ENCODE measurements at regions not wholly inside any gene's neighbourhood (a gene's known extent, or its start where the extent isn't known, plus 50 kb on each side); places are given as distances from the start of the nearest gene placed in this dataset.

DNA sequence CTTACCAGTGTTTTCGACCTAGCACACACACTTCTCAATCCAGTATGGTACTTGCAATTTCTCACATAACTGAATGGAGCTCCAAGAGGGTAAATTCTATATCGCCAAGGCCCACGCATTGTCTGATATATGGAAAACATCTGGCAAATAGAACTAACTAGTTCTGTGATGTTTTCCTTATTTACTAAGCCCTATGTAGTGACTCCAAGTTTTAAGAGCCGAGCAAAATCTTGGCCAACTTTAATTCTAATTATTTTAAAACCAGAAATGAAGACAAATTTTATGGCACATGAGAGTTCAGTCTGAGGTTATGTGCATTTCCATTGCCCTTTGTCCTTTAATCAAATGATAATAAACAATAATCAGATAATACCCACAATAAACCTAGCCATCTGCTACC lies 1119.7 kb upstream of the CNTNAP5 start:
- H3K27me3 ChIP-seq (replicated peaks; ENCODE audit: control insufficient read depth, insufficient read depth, low read length), result no peaks in the 10 kb centered on the region
- H3K4me3 ChIP-seq (ENCODE audit: low read length), result no peak overlapping the region

DNA sequence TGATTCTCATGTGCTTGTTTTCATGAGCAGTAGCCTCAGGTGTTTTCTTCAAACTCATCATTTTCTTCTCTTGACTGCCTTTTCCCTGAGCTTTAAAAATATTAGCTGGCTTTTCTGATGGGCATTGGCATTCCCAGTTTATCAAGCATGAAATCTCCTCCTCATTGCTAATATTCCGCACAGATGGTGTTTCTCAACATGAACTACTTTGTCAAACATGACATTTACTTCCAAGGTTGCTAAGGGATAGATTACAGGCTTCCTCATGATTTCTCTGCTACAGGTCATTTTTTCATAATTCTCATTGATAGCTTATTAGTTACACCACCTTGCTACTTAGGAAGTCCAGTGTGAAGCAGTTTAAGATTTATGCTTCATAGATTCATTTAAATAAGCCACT lies 1116.9 kb upstream of the CNTNAP5 start:
- no peaks in the 10 kb centered on the region for H3K4me1 ChIP-seq (ENCODE audit: control insufficient read depth, insufficient read depth, low read length)
- H3K9me3 ChIP-seq (ENCODE audit: control insufficient read depth, low read length), result no peaks in the 10 kb centered on the region
- H3K36me3 ChIP-seq (ENCODE audit: control insufficient read depth, insufficient read depth, low read length, severe bottlenecking), result no peaks in the 10 kb centered on the region
- H3K4me3 ChIP-seq (ENCODE audit: low read length), result no peak overlapping the region
- no peak overlapping the region for H3K9ac ChIP-seq (ENCODE audit: low read length)
- DNase-seq (ENCODE audit: low read depth), result no peak
- H3K27me3 ChIP-seq (replicated peaks; ENCODE audit: control insufficient read depth, insufficient read depth, low read length), result no peaks in the 10 kb centered on the region

More for the DNA sequence above, 1119.7 kb upstream of the CNTNAP5 start:
- no peak for DNase-seq (ENCODE audit: low read depth)
- no peaks in the 10 kb centered on the region for H3K36me3 ChIP-seq (ENCODE audit: control insufficient read depth, insufficient read depth, low read length, severe bottlenecking)
- H3K9me3 ChIP-seq (ENCODE audit: control insufficient read depth, low read length), result no peaks in the 10 kb centered on the region
- no peaks in the 10 kb centered on the region for H3K4me1 ChIP-seq (ENCODE audit: control insufficient read depth, insufficient read depth, low read length)
- H3K9ac ChIP-seq (ENCODE audit: low read length), result no peak overlapping the region

DNA sequence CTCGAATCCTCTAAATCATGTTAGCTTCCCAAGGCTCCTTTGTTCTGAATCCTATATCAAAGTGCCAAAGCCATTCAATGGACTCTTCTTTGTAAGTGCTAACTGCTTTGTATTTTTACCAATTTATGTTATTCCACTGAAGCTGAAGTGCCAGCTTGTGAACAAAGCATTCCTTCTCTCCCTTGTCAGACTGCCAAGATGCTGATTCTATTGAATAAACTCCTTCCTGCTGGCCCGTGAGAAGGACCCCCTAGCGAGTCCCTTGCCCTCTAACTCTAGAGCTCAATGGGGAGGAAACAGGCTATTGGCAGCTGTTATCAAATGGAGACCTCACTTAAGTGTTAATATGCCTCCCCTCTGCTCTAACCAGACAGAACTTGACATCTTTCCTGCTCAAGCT lies 1097.9 kb upstream of the CNTNAP5 start:
- Histone ChIP-seq H3K4me3 (ENCODE audit: low read length) (no peak overlapping the region), H3K9ac (ENCODE audit: low read length) (no peak overlapping the region), H3K4me1 (ENCODE audit: control insufficient read depth, insufficient read depth, low read length) (no peaks in the 10 kb centered on the region), H3K9me3 (ENCODE audit: control insufficient read depth, low read length) (peaks cover 14% of the 10 kb centered on the region), H3K27me3 (replicated peaks; ENCODE audit: control insufficient read depth, insufficient read depth, low read length) (no peaks in the 10 kb centered on the region), H3K36me3 (ENCODE audit: control insufficient read depth, insufficient read depth, low read length, severe bottlenecking) (no peaks in the 10 kb centered on the region)
- DNase-seq (ENCODE audit: low read depth), result no peak

DNA sequence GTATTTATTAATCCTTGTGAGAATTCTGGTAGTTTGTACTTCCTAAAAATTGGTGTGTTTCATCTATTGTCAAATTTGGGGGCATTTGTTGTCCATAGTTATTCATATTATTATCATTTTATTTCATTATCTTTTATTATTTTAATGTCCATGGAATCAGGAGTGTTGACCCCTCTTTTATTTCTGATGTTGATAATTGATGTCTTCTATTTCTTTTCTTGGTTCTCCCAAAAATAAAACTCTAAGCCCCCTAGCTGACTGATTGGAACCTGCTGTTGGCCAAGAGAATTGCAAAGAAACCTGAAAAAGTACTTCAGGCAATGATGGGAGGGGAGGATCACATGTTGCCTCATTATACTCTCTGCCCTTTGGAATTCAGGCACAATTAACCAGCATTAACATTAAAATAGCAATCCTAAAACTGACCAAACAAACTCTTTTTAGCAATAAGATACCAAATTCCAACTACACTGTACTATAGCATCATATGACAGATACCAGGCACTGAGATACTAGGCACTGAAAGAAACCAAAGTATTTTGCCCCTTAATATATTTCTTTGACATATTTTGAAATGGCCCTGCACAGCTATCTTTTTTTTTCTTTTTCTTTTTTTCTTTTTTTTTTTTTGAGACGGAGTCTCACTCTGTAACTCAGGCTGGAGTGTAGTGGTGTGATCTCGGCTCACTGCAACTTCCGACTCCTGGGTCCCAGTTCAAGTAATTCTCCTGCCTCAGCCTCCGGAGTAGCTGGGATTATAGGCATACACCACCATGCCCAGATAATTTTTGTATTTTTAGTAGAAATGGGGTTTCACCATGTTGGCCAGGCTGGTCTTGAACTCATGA lies 1097.2 kb upstream of the CNTNAP5 start:
- Histone ChIP-seq H3K4me3 (ENCODE audit: low read length) (no peak overlapping the region), H3K27me3 (replicated peaks; ENCODE audit: control insufficient read depth, insufficient read depth, low read length) (no peaks in the 10 kb centered on the region), H3K4me1 (ENCODE audit: control insufficient read depth, insufficient read depth, low read length) (no peaks in the 10 kb centered on the region), H3K36me3 (ENCODE audit: control insufficient read depth, insufficient read depth, low read length, severe bottlenecking) (no peaks in the 10 kb centered on the region), H3K9me3 (ENCODE audit: control insufficient read depth, low read length) (peaks cover 14% of the 10 kb centered on the region), H3K9ac (ENCODE audit: low read length) (no peak overlapping the region)
- no peak for DNase-seq (ENCODE audit: low read depth)

DNA sequence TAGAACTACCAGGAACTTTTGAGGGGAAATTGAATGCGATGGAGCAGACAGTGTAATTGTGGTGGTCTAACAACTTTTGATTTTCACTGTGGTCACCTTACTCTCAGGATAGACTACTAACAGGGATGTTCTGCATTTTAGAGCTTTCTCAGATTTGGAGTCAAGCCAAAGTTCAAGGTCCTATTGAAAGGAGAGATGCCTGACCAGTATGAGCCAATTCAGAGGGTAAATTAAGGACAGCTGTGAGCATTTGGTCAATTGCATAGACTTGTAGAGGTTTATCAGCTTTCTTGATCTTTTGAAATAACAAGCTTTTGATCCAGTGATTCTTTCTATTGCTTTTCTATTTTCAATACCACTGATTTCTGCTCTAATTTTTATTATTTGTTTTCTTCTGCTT lies 1095.7 kb upstream of the CNTNAP5 start:
- DNase-seq (ENCODE audit: low read depth), result no peak
- Histone ChIP-seq H3K4me1 (ENCODE audit: control insufficient read depth, insufficient read depth, low read length) (no peaks in the 10 kb centered on the region), H3K27me3 (replicated peaks; ENCODE audit: control insufficient read depth, insufficient read depth, low read length) (no peaks in the 10 kb centered on the region), H3K4me3 (ENCODE audit: low read length) (no peak overlapping the region), H3K9ac (ENCODE audit: low read length) (no peak overlapping the region), H3K9me3 (ENCODE audit: control insufficient read depth, low read length) (peaks cover 12% of the 10 kb centered on the region), H3K36me3 (ENCODE audit: control insufficient read depth, insufficient read depth, low read length, severe bottlenecking) (no peaks in the 10 kb centered on the region)

DNA sequence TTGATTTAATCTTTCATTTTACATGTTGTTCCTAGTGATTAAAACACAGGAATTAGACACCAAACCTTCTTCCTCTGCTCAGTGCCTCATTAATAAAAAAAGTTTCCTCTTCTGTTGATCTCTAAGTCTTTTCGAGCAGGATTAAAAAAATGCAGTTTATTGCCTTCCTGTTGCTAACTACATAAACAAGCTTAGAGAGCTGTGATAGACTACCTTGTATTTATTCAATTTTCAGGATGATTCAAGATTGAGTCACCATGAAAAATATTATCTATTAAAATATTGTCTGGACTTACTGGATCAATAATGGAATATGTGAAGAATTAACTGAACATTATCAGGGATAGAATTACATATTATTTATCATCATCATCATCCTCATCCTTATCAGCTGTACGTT lies 1089.6 kb upstream of the CNTNAP5 start:
- Histone ChIP-seq H3K9me3 (ENCODE audit: control insufficient read depth, low read length) (no peaks in the 10 kb centered on the region), H3K36me3 (ENCODE audit: control insufficient read depth, insufficient read depth, low read length, severe bottlenecking) (no peaks in the 10 kb centered on the region), H3K4me3 (ENCODE audit: low read length) (no peak overlapping the region), H3K9ac (ENCODE audit: low read length) (no peak overlapping the region), H3K4me1 (ENCODE audit: control insufficient read depth, insufficient read depth, low read length) (no peaks in the 10 kb centered on the region), H3K27me3 (replicated peaks; ENCODE audit: control insufficient read depth, insufficient read depth, low read length) (no peaks in the 10 kb centered on the region)
- DNase-seq (ENCODE audit: low read depth), result no peak

DNA sequence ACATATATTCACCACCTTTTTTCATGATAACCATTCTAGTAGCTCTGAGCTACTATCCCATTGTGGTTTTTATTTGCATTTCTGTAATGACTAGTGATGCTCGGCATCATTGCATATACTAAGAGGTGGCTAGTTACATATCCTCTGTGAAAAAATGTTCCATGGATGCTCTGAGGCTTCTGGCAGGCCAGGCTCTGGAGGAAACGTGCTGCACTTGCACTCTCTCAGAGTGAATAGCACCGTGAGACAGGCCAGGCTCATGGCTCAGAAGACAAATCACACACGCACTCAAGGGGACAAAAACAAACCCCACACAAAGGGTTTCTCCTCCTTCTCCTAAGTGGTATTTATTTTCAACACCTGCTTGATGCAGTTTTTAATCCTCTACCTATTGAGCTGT lies 1085.3 kb upstream of the CNTNAP5 start:
- no peak for DNase-seq (ENCODE audit: low read depth)
- no peak overlapping the region for H3K9ac ChIP-seq (ENCODE audit: low read length)

DNA sequence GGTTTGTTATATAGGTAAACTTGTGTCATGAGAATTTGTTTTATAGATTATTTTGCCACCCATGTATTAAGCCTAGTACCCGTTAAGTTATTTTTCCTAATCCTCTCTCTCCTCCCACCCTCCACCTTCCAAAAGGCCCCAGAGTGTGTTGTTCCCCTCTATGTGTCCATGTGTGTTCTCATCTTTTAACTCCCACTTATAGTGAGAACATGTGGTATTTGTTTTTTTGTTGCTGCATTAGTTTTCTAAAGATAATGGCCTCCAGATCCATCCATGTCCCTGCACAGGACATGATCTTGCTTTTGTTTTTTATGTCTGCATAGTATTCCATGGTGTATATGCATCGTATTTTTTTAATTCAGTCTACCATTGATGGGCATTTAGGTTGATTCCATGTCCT lies 1075.6 kb upstream of the CNTNAP5 start:
- Histone ChIP-seq H3K4me1 (ENCODE audit: control insufficient read depth, insufficient read depth, low read length) (no peaks in the 10 kb centered on the region), H3K9ac (ENCODE audit: low read length) (no peak overlapping the region), H3K4me3 (ENCODE audit: low read length) (no peak overlapping the region), H3K27me3 (replicated peaks; ENCODE audit: control insufficient read depth, insufficient read depth, low read length) (no peaks in the 10 kb centered on the region), H3K9me3 (ENCODE audit: control insufficient read depth, low read length) (peaks cover 4% of the 10 kb centered on the region), H3K36me3 (ENCODE audit: control insufficient read depth, insufficient read depth, low read length, severe bottlenecking) (no peaks in the 10 kb centered on the region)
- no peak for DNase-seq (ENCODE audit: low read depth)

More for the DNA sequence above, 1085.3 kb upstream of the CNTNAP5 start:
- Histone ChIP-seq H3K4me3 (ENCODE audit: low read length) (no peak overlapping the region), H3K9me3 (ENCODE audit: control insufficient read depth, low read length) (peaks cover 2% of the 10 kb centered on the region), H3K4me1 (ENCODE audit: control insufficient read depth, insufficient read depth, low read length) (no peaks in the 10 kb centered on the region), H3K36me3 (ENCODE audit: control insufficient read depth, insufficient read depth, low read length, severe bottlenecking) (no peaks in the 10 kb centered on the region), H3K27me3 (replicated peaks; ENCODE audit: control insufficient read depth, insufficient read depth, low read length) (no peaks in the 10 kb centered on the region)

DNA sequence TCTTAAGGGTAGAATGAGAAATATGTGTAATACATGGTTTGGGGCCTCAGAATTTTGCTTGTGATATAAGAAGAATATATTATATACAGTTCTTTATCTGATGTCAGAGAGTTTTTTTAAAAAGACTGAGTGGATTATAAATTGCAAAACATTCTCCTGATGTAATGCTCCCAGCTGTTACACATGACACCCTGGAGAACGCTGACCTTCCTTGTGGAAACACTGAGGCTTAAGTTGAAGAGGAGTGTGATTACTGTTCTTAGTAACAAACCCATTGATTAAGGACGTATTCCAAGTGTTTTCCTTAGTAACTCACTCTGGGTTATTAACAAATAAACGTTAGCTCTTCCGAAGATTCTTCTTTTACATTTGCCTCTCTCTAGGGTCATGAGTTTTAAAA lies 1069.3 kb upstream of the CNTNAP5 start:
- Histone ChIP-seq H3K9me3 (ENCODE audit: control insufficient read depth, low read length) (no peaks in the 10 kb centered on the region), H3K4me1 (ENCODE audit: control insufficient read depth, insufficient read depth, low read length) (no peaks in the 10 kb centered on the region), H3K27me3 (replicated peaks; ENCODE audit: control insufficient read depth, insufficient read depth, low read length) (no peaks in the 10 kb centered on the region), H3K36me3 (ENCODE audit: control insufficient read depth, insufficient read depth, low read length, severe bottlenecking) (no peaks in the 10 kb centered on the region), H3K4me3 (ENCODE audit: low read length) (no peak overlapping the region), H3K9ac (ENCODE audit: low read length) (no peak overlapping the region)
- no peak for DNase-seq (ENCODE audit: low read depth)

DNA sequence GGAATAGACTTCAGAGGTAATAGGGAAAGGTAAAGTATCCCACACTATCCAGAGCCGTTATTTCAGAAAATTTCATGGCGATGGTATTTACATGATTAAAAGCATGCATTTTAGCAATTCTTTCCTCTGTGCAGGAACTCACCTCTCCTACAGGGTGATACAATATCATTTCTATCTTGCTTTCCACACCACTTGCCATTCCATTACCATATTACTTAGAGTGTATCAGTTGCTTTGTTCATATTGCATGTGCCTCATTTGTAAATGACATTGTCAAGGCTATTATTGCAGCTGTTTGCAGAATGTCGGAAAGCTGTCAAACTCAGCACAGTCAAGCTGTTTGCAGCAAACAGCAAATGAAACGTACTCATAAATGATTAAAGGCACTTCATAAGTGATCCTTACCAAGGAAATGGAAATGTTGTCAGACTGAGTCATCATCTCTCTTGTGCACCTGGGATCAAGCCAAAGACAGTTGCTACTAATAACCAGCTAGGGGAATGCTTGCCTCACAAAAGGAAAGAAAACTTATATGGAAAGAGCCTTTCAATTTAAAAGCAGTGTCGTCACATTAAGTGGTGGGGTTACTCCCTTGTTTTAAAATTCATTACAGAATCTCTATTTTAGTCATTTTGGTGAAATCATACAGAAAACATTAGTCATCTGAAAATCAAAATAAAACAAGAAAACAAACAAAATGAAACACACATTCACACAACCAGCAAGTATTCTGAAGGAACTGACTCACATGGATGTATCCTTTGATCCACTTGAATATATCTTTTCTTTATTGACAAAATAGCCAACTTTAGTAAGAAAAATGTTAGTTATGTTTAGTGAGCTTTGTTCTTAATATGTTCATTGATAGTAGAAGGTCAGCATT lies 1064.1 kb upstream of the CNTNAP5 start:
- Histone ChIP-seq H3K36me3 (ENCODE audit: control insufficient read depth, insufficient read depth, low read length, severe bottlenecking) (no peaks in the 10 kb centered on the region), H3K9me3 (ENCODE audit: control insufficient read depth, low read length) (no peaks in the 10 kb centered on the region), H3K9ac (ENCODE audit: low read length) (no peak overlapping the region), H3K4me1 (ENCODE audit: control insufficient read depth, insufficient read depth, low read length) (no peaks in the 10 kb centered on the region), H3K27me3 (replicated peaks; ENCODE audit: control insufficient read depth, insufficient read depth, low read length) (no peaks in the 10 kb centered on the region), H3K4me3 (ENCODE audit: low read length) (no peak overlapping the region)
- DNase-seq (ENCODE audit: low read depth), result peak; percentile 1

DNA sequence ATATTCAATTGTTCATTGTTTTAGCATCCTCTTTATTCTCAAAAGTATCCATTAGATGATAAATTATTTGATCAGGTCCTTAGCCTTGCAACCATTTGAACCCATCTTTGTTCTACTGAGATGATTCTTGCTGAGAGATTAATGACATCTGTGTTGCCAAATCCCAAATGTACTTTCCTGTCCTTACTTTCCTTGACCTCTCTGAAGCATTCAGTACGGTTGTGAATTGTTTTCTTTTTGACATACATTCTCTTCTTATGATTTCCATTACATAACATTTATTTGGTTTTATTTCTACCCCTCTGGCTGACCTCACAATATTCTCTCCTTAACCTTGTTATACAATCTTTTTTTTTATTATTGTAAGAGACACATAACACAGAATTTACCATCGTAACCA lies 1058.6 kb upstream of the CNTNAP5 start:
- H3K4me1 ChIP-seq (ENCODE audit: control insufficient read depth, insufficient read depth, low read length), result no peaks in the 10 kb centered on the region
- H3K36me3 ChIP-seq (ENCODE audit: control insufficient read depth, insufficient read depth, low read length, severe bottlenecking), result no peaks in the 10 kb centered on the region
- H3K4me3 ChIP-seq (ENCODE audit: low read length), result no peak overlapping the region
- H3K9ac ChIP-seq (ENCODE audit: low read length), result no peak overlapping the region
- H3K27me3 ChIP-seq (replicated peaks; ENCODE audit: control insufficient read depth, insufficient read depth, low read length), result no peaks in the 10 kb centered on the region
- peaks cover 8% of the 10 kb centered on the region for H3K9me3 ChIP-seq (ENCODE audit: control insufficient read depth, low read length)
- no peak for DNase-seq (ENCODE audit: low read depth)
